Activated CD8-positive, alpha-beta memory T cell treated with anti-CD3 and anti-CD28 coated beads, Interleukin-2, amount 50 U/mL, for 48 hours (primary cell): ENCODE measurements at regions not wholly inside any gene's neighbourhood (a gene's known extent, or its start where the extent isn't known, plus 50 kb on each side); places are given as distances from the start of the nearest gene placed in this dataset.
"Not testable (repeated sequence)": the region's sequence is repeated elsewhere in the genome, so short reads cannot be mapped to it uniquely, and the experiment has no call there.

ENCODE experiments used
- DNase-seq: peaks from one replicate; pipeline ENCODE4 v3.0.0-alpha.2; 2020

DNA sequence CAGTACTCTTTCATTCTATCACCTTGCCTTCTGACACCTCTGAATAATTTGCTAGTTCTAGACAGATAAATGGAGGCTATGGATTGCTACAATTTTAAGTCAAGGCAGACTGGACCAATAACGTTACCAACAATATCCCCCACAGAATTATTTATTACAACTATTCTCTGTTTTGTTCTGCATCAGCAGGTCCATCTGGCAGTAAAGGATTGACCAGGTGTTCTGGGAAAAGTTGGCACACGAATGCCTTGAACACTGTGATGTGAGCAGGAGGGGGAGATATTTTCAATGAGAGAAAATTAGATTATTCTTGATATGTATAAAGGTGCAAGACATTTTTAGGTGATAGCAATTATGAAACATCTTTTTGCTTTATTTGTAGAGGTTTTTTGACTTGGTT lies 718.8 kb upstream of the TMPRSS15 start:
- DNase-seq: no peak

DNA sequence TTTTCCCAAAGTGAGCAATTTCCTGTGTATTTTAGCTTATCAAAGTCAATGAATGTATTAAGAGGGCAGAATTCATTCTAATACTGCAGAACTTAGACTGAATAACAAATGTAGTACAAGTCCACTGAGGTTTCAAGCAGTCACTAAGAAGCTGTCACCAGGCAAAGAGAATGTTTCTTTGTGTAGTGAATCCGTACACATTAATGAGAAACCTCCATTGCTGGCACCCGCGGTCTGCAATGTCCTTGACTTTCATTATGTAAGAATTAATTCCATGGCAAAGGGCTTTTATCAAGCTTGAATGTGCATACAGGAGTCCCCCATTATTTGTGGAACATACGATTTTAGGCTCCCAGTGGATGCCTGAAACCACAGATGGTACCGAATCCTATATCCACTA lies 719.5 kb upstream of the TMPRSS15 start:
- DNase-seq: no peak

DNA sequence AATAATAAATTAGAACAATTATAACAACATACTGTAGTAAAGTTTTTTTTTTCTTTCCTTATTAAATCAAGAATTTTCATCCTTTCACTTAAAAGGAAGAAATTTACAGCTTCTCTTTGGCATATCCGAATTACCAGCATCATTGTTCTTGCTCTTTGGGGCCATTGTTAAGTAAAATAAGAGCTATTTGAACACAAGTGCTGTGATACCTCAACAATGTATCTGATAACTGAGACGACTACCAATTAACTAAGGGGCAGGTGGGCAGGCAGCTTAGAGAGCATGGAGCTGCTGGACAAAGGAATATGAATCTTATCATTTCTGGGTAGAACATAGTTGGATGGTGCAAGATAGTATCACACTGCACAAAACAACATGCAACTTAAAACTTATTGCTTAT lies 719.9 kb upstream of the TMPRSS15 start:
- DNase-seq: no peak

DNA sequence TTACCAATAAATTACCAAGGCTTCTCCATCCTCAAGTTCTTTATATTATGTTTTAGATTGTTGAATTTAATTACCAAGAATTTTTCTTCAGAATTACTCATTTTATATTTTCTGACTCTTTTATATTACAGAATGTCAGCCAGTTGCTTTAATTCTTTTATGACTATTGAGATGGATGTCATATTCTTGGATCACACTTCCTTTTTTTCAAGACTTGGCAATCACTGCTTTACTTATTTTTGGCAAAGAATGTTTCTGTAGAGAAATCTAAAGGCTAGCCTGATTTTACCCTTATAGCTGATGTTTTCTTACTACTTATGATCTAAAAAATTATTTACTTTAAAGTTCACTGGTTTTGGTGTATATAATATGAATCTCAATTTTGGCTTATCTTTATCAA lies 721.1 kb upstream of the TMPRSS15 start:
- DNase-seq: no peak

DNA sequence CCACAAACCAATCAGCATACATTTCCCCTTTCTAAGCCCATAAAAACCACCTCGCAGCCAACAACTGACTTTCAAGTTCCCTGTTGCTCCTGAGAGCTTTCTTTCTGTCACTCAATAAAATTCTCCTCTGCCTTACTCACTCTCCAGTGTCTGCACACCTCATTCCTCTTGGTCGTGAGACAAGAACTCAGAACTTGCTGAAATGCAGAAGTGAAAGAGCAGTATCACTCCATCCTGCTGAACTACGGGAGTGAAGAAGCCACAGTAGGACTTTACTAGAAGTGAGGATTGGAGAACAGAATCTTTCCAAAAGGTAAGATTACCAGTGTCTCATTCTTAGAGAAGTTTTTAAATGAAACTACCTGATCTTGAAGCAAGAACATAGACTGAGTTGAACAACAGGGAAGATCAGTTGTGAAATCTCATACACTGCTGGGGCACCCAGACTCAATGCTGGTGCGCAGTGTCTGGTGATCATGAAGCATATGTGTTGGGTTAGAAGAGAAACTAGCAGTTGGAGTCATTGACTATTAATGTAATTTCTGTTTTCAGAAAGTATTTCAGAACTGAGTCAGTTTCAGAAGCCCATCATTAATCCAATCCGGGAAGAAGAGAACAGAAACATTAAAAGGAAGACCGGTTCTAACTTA lies 726.9 kb upstream of the TMPRSS15 start:
- DNase-seq: no peak

- DNase-seq: no peak
Measured at GRCh38 chr21:19141511-19141910, 737.9 kb upstream of the TMPRSS15 start.

- no peak for DNase-seq
Measured at GRCh38 chr21:19145682-19146293, 742.2 kb upstream of the TMPRSS15 start.

DNA sequence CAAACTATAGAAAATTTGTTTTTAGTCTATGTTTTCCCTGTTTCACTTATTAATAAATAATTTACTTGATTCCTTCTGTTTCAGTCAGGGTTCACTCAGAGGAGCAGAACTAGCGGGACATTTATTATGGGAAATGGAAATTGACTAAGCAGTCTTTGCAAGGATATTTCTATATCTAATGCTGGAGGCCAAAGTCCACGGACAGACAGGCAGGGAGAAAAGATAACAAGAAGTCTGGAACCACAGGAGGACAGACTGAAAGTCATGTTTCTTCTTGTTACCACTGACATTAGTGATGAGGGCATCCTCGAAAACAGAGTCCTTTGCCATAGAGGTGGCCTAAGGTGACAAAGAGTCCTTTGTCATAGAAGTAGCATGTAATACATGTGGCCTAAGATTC lies 744.5 kb upstream of the TMPRSS15 start:
- DNase-seq: no peak

- DNase-seq: no peak
Measured at GRCh38 chr21:19171585-19171984, 768.0 kb upstream of the TMPRSS15 start.

DNA sequence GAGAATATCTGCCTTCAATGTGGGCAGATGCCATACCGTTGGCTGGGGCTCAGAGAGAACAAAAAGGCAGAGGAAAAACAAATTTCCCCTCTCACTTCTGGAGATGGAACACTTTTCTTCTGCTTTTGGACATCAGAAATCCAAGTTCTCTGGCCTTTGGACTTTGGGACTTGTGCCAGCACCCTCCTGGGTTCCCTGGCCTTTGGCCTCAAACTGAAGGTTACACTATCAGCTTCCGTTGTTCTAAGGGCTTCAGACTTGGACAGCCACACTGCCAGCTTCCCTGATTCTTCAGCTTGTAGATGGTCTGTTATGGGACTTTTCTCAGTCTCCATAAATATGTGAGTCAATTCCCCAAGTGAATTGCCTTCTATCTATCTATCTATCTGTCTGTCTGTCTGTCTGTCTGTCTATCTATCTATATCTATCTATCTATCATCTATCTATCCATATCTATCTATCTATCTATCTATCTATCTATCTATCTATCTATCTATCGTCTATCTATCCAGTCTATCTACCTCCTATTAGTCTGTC lies 778.1 kb upstream of the TMPRSS15 start:
- no peak for DNase-seq

DNA sequence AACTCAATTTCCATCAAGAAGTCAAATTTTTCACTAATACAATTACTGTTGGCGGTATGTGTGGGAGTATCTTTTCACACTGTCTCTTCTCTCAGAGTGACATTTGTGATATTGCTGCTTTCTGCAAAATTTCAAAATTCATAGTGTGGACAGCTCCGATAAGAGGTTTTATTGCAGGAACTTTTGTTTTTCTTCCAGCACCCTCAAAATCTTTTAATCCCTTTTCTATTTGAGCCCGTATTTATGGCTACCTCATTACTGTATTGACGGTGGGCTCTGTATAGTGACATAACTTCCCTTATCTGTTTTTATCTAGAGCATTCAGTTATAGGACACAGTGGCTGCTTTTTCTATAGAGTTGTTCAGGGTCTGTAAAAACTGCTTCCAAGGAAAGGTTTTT lies 794.4 kb upstream of the TMPRSS15 start:
- no peak for DNase-seq

DNA sequence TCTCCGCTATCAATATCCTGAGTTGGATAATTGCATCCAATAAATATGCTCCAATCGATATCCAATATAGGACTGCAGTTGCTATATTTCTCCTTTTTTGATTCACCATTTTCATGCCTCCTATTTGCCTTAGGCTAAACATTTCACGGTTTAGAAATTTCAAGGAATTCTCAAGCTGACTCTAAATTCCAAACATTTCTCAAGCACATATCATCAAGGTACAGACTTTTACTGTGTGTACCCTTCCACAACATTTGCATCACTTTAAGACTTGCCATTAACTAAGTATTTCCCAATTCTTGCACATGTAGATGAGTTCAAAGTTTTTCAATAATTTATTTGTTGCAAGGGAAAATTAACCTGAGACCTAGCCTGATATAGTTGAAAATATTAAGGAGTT lies 795.2 kb upstream of the TMPRSS15 start:
- DNase-seq: no peak

DNA sequence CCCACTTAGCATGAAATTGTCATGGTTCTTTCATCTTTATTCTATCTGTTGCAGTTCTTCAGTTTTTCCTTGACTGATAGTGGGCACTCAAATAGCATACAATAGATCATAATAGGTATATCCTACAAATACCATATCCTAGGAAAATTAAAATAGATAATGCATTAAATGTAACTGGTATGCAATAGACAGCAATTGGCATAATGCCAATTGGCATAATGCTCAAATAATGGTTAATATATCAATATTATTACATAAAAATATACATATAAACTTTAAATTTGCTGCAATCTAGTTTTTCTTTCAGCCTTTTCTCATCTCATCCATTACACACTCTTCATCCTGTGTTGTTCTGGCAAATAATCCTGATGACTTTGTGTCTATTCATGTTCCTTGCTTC lies 814.6 kb upstream of the TMPRSS15 start:
- DNase-seq: no peak

DNA sequence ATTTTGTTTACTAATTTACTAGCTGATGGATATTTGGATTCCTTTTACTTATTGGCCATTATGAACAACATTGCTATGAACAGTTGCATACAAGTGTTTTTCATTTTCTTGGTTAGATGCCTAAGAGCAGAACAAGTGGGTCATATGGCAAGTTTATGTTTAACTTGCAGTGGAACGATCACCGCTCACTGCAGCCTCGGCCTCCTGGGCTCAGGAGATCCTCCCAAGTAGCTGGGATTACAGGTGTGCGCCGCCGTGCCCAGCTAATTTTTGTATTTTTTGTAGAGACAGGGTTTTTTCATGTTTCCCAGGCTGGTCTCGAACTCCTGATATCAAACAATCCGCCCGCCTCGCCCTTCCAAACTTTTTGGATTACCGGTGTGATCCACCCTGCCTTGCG lies 820.5 kb upstream of the TMPRSS15 start:
- DNase-seq: no peak

GRCh38 chr21:19228226-19228625 lies 824.6 kb upstream of the TMPRSS15 start:
- no peak for DNase-seq

DNA sequence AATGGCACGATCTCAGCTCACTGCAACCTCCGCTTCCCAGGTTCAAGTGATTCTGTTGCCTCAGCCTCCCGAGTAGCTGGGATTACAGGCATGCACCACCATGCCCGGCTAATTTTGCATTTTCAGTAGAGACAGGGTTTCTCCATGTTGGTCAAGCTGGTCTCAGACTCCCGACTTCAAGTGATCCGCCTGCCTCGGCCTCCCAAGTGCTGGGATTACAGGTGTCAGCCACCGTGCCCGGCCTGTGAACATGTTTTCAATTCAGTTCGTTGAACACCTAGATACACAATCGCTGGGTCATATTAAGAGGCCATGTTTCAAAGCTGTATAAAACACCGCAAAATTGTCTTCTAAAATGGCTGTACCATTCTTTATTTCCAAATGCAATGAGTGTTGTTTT lies 830.3 kb upstream of the TMPRSS15 start:
- not testable (repeated sequence) for DNase-seq

DNA sequence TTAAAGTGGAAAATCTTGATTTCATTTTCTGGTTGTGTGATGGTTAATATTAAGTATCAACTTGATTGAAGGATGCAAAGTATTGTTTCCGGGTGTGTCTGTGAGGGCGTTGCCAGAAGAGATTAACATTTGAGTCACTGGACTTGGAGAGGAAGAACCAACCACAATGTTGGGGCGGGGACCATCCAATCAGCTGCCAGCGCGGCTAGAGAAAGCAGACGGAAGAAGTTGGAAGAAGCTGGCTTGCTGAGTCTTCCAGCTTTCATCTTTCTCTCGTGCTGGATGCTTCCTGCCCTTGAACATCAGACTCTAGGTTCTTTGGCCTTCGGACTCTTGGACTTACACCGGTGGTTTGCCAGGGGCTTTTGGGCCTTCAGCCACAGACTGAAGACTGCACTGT lies 832.6 kb upstream of the TMPRSS15 start:
- no peak for DNase-seq

GRCh38 chr21:19237608-19238007 lies 834.0 kb upstream of the TMPRSS15 start:
- no peak for DNase-seq

GRCh38 chr21:19239696-19240095 lies 836.1 kb upstream of the TMPRSS15 start:
- no peak for DNase-seq

DNA sequence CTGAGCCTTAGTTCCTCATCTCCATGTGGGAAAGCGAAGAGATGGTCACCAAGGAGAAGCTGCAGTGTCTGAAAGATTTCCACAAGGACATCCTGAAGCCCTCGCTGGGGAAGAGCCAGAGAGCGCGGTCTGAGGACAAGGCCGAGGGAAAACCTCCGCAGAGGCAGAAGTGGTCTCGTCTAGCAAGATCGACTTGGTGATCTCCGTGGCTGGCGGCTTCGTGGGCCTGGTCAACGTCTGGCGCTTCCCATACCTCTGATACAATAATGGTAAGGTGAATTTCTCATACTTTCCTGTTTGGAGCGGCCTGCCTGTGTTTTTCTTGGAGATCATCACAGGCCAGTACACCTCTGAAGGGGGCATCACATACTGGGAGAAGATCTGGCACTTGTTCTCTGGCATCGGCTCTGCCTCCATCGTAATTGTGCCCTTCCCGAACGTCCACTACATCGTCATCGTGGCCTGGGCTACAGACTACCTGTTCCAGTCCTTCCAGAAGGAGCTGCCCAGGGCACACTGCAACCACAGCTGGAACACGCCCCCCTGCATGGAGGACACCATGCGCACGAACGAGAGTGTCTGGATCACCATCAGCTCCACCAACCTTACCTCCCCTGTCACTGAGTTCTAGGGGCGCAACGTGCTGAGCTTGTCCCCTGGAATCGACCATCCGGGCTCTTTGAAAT lies 841.1 kb upstream of the TMPRSS15 start:
- DNase-seq: no peak

GRCh38 chr21:19245188-19245580 lies 841.6 kb upstream of the TMPRSS15 start:
- no peak for DNase-seq

DNA sequence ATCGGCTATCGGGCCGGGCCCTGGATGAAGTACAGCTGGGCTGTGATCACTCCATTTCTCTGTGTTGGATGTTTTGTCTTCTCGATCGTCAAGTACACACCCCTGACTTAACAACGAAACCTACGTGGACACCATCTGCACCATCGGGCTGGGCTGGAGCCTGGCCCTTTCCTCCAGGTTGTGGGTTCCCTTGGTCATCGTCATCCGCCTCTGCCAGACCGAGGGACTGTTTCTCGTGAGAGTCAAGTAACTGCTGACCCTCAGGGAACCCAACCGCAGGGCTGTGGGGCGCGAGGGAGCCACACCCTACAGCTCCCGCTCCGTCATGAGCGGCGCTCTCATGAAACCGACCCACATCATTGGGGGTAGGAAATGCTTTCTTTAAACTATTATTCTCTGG lies 842.4 kb upstream of the TMPRSS15 start:
- DNase-seq: no peak

GRCh38 chr21:19256934-19257660 lies 853.5 kb upstream of the TMPRSS15 start:
- DNase-seq: no peak
